Activated CD8-positive, alpha-beta memory T cell treated with anti-CD3 and anti-CD28 coated beads, Interleukin-2, amount 50 U/mL, for 48 hours (primary cell): ENCODE measurements at regions not wholly inside any gene's neighbourhood (a gene's known extent, or its start where the extent isn't known, plus 50 kb on each side); places are given as distances from the start of the nearest gene placed in this dataset.
"Not testable (repeated sequence)": the region's sequence is repeated elsewhere in the genome, so short reads cannot be mapped to it uniquely, and the experiment has no call there.

Experiments used
- DNase-seq: peaks from one replicate; pipeline ENCODE4 v3.0.0-alpha.2; 2020

- no peak for DNase-seq
Observed at GRCh38 chr6:153525998-153526397, 394.9 kb upstream of the RGS17 start.

- no peak for DNase-seq
Observed at GRCh38 chr6:153523390-153523789, 392.3 kb upstream of the RGS17 start.

GRCh38 chr6:153511896-153512496 is 380.9 kb upstream of the RGS17 start:
- DNase-seq: no peak

- DNase-seq: no peak
Observed at GRCh38 chr6:153503810-153504209, 372.7 kb upstream of the RGS17 start.

- no peak for DNase-seq
Observed at GRCh38 chr6:153493501-153493900, 362.4 kb upstream of the RGS17 start.

GRCh38 chr6:153489479-153489878 is 358.4 kb upstream of the RGS17 start:
- no peak for DNase-seq

- no peak for DNase-seq
Observed at GRCh38 chr6:153488267-153488666, 357.2 kb upstream of the RGS17 start.

- DNase-seq: no peak
Observed at GRCh38 chr6:153485072-153485471, 354.0 kb upstream of the RGS17 start.

GRCh38 chr6:153484056-153484455 is 353.0 kb upstream of the RGS17 start:
- no peak for DNase-seq

GRCh38 chr6:153476243-153476642 is 345.2 kb upstream of the RGS17 start:
- DNase-seq: no peak

- DNase-seq: no peak
Observed at GRCh38 chr6:153465050-153465449, 334.0 kb upstream of the RGS17 start.

- no peak for DNase-seq
Observed at GRCh38 chr6:153449279-153449678, 318.2 kb upstream of the RGS17 start.

- not testable (repeated sequence) for DNase-seq
Observed at GRCh38 chr6:153442749-153443148, 311.7 kb upstream of the RGS17 start.

- no peak for DNase-seq
Observed at GRCh38 chr6:153442096-153442495, 311.0 kb upstream of the RGS17 start.

GRCh38 chr6:153437193-153437592 is 306.1 kb upstream of the RGS17 start:
- no peak for DNase-seq

GRCh38 chr6:153436351-153436750 is 305.3 kb upstream of the RGS17 start:
- no peak for DNase-seq

- DNase-seq: no peak
Observed at GRCh38 chr6:153435787-153436186, 304.7 kb upstream of the RGS17 start.

GRCh38 chr6:153425536-153425935 is 294.5 kb upstream of the RGS17 start:
- no peak for DNase-seq

- no peak for DNase-seq
Observed at GRCh38 chr6:153424719-153425400, 293.8 kb upstream of the RGS17 start.

GRCh38 chr6:153412519-153412918 is 281.4 kb upstream of the RGS17 start:
- DNase-seq: no peak

- no peak for DNase-seq
Observed at GRCh38 chr6:153411070-153411648, 280.1 kb upstream of the RGS17 start.

GRCh38 chr6:153405931-153406330 is 274.8 kb upstream of the RGS17 start:
- no peak for DNase-seq

GRCh38 chr6:153401751-153402150 is 270.7 kb upstream of the RGS17 start:
- no peak for DNase-seq

- DNase-seq: no peak
Observed at GRCh38 chr6:153392156-153392555, 261.1 kb upstream of the RGS17 start.

- no peak for DNase-seq
Observed at GRCh38 chr6:153373869-153374268, 242.8 kb upstream of the RGS17 start.
